ENCODE measurements at regions not wholly inside any gene's neighbourhood (a gene's known extent, or its start where the extent isn't known, plus 50 kb on each side); places are given as distances from the start of the nearest gene placed in this dataset.

GRCh38 chr11:127474766-127475165 is 474.2 kb upstream of the KIRREL3 start:
- no peaks in the 10 kb centered on the region for H3K36me3 ChIP-seq
- WGBS = 72% methylated on average over 1 of the region's 1 CpG
- no peaks in the 10 kb centered on the region for H3K9me3 ChIP-seq
- DNase-seq (ENCODE audit: low spot score) = no peak
- TF ChIP-seq POLR2A (IDR thresholded peaks at IDR 0.05) (no peak), CTCF (IDR thresholded peaks at IDR 0.05) (no peak), POLR2AphosphoS5 (IDR thresholded peaks at IDR 0.05) (no peak)
- no peaks in the 10 kb centered on the region for H3K27me3 ChIP-seq (replicated peaks; ENCODE audit: insufficient read depth)
- no peak overlapping the region for H3K27ac ChIP-seq
- H3K4me3 ChIP-seq = no peak overlapping the region
- intact Hi-C loops (cut with DNase I) = no loop called here
- no peaks in the 10 kb centered on the region for H3K4me1 ChIP-seq (replicated peaks)

GRCh38 chr11:127472505-127472904 is 471.9 kb upstream of the KIRREL3 start:
- intact Hi-C loops (cut with DNase I) = no loop called here
- DNase-seq (ENCODE audit: low spot score) = no peak
- TF ChIP-seq POLR2AphosphoS5 (IDR thresholded peaks at IDR 0.05) = no peak
- TF ChIP-seq CTCF (IDR thresholded peaks at IDR 0.05) = no peak
- no peak for TF ChIP-seq POLR2A (IDR thresholded peaks at IDR 0.05)
- Histone ChIP-seq H3K9me3 (no peaks in the 10 kb centered on the region), H3K4me3 (no peak overlapping the region), H3K27me3 (replicated peaks; ENCODE audit: insufficient read depth) (no peaks in the 10 kb centered on the region), H3K27ac (no peak overlapping the region), H3K36me3 (no peaks in the 10 kb centered on the region), H3K4me1 (replicated peaks) (no peaks in the 10 kb centered on the region)
- WGBS = 82% methylated on average over 7 of the region's 7 CpGs

GRCh38 chr11:127471662-127472061 is 471.1 kb upstream of the KIRREL3 start:
- Histone ChIP-seq H3K27ac (no peak overlapping the region), H3K27me3 (replicated peaks; ENCODE audit: insufficient read depth) (no peaks in the 10 kb centered on the region), H3K4me3 (no peak overlapping the region), H3K9me3 (no peaks in the 10 kb centered on the region), H3K36me3 (no peaks in the 10 kb centered on the region), H3K4me1 (replicated peaks) (no peaks in the 10 kb centered on the region)
- TF ChIP-seq POLR2A (IDR thresholded peaks at IDR 0.05) (no peak), CTCF (IDR thresholded peaks at IDR 0.05) (no peak), POLR2AphosphoS5 (IDR thresholded peaks at IDR 0.05) (no peak)
- intact Hi-C loops (cut with DNase I) = no loop called here
- WGBS = 95% methylated on average over 3 of the region's 3 CpGs
- DNase-seq (ENCODE audit: low spot score) = no peak

GRCh38 chr11:127470306-127470884 is 469.8 kb upstream of the KIRREL3 start:
- TF ChIP-seq CTCF (IDR thresholded peaks at IDR 0.05) = peak in 1 of 4 experiments; percentile 13
- TF ChIP-seq POLR2AphosphoS5 (IDR thresholded peaks at IDR 0.05) = no peak
- Histone ChIP-seq H3K4me3 (no peak overlapping the region), H3K36me3 (no peaks in the 10 kb centered on the region), H3K9me3 (no peaks in the 10 kb centered on the region), H3K27me3 (replicated peaks; ENCODE audit: insufficient read depth) (no peaks in the 10 kb centered on the region), H3K4me1 (replicated peaks) (no peaks in the 10 kb centered on the region), H3K27ac (no peak overlapping the region)
- no peak for DNase-seq (ENCODE audit: low spot score)
- WGBS = 78% methylated on average over 4 of the region's 4 CpGs
- intact Hi-C loops (cut with DNase I) = no loop called here

GRCh38 chr11:127464325-127464724 is 463.8 kb upstream of the KIRREL3 start:
- no peaks in the 10 kb centered on the region for H3K36me3 ChIP-seq
- 78% methylated on average over 6 of the region's 6 CpGs for WGBS
- H3K27ac ChIP-seq = no peak overlapping the region
- DNase-seq (ENCODE audit: low spot score) = no peak
- TF ChIP-seq POLR2A (IDR thresholded peaks at IDR 0.05) = no peak
- H3K4me3 ChIP-seq = no peak overlapping the region
- no peaks in the 10 kb centered on the region for H3K4me1 ChIP-seq (replicated peaks)
- intact Hi-C loops (cut with DNase I) = no loop called here
- no peaks in the 10 kb centered on the region for H3K9me3 ChIP-seq
- no peaks in the 10 kb centered on the region for H3K27me3 ChIP-seq (replicated peaks; ENCODE audit: insufficient read depth)

All from prostate gland (tissue), 2 donors.